ENCODE measurements at regions not wholly inside any gene's neighbourhood (a gene's known extent, or its start where the extent isn't known, plus 50 kb on each side); places are given as distances from the start of the nearest gene placed in this dataset.

DNA sequence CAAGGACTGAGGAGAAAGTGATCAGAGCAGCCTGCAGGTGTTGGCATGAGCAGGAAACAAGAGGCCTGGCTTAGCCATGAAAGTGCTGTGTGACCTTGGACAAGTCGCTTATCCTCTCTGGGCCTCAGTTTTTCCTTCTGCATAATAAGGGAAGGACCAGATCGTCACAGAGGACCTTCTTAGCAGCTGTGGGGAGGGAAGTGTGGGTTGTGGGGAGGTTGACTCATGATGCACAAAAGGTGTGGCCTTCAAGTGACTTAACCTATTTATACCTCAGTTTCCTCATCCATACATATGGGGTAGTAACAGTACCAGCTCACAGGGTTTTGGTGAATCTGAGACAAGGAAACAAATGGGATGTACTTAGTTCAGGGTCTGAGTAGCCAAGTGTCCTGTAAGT is 658.8 kb downstream of the MATN1 start:
- no peak for TF ChIP-seq TOX (CRISPR knock-in tag; IDR thresholded peaks at IDR 0.05; ENCODE audit: borderline replicate concordance)
- no peak for TF ChIP-seq PATZ1 (CRISPR knock-in tag; IDR thresholded peaks at IDR 0.05; ENCODE audit: borderline replicate concordance)
